Spinal cord (tissue), 9 donors: ENCODE measurements at regions not wholly inside any gene's neighbourhood (a gene's known extent, or its start where the extent isn't known, plus 50 kb on each side); places are given as distances from the start of the nearest gene placed in this dataset.

Experiments
- DNase-seq, 6 donors: peaks; one replicate each; pipeline versions ENCODE4 v3.0.0 to v3.0.0-alpha.2; 2013 to 2015; ENCODE audit warnings: low spot score in 6 of 6, low read depth in 4 of 6
- H3K27ac ChIP-seq: one replicate; pipeline ENCODE4 v1.5.1; 2013; ENCODE audit warnings: low read depth, low read length, control low read depth
- H3K27me3 ChIP-seq: one replicate; pipeline ENCODE4 v1.6.1; 2013; ENCODE audit warnings: low read length; ENCODE audit not compliant: control insufficient read depth, insufficient read depth
- H3K36me3 ChIP-seq: one replicate; pipeline ENCODE4 v1.6.1; 2013; ENCODE audit warnings: low read length; ENCODE audit not compliant: control insufficient read depth, insufficient read depth
- H3K4me1 ChIP-seq: one replicate; pipeline ENCODE4 v1.6.1; 2013; ENCODE audit warnings: low read length; ENCODE audit not compliant: control insufficient read depth, insufficient read depth
- H3K4me3 ChIP-seq: one replicate; pipeline ENCODE4 v1.5.1; 2013; ENCODE audit warnings: low read depth, low read length, control low read depth
- H3K9me3 ChIP-seq: one replicate; pipeline ENCODE4 v1.6.1; 2013; ENCODE audit warnings: low read length; ENCODE audit not compliant: control insufficient read depth, insufficient read depth
- WGBS: methylation state at CpG from one replicate; pipeline ENCODE4 v1.1.5; 2013; ENCODE audit warnings: missing lambda C conversion rate; ENCODE audit not compliant: insufficient coverage; 5-methylcytosine and 5-hydroxymethylcytosine counted together
- donor health status: healthy.

GRCh38 chr5:141779503-141779973 lies 97.5 kb upstream of the ARAP3 start:
- H3K4me1 ChIP-seq = peaks cover 49% of the 10 kb centered on the region
- no peak overlapping the region for H3K27ac ChIP-seq
- H3K36me3 ChIP-seq = no peaks in the 10 kb centered on the region
- H3K9me3 ChIP-seq = no peaks in the 10 kb centered on the region
- WGBS = 46% methylated on average over 4 of the region's 5 CpGs
- no peak for DNase-seq
- no peaks in the 10 kb centered on the region for H3K27me3 ChIP-seq
- H3K4me3 ChIP-seq = no peak overlapping the region

GRCh38 chr5:141778683-141779082 lies 96.7 kb upstream of the ARAP3 start:
- Histone ChIP-seq H3K36me3 (no peaks in the 10 kb centered on the region), H3K4me3 (no peak overlapping the region), H3K9me3 (no peaks in the 10 kb centered on the region), H3K27me3 (no peaks in the 10 kb centered on the region), H3K4me1 (peaks cover 42% of the 10 kb centered on the region), H3K27ac (no peak overlapping the region)
- 93% methylated on average over 3 of the region's 4 CpGs for WGBS
- no peak for DNase-seq

GRCh38 chr5:141778206-141778605 lies 96.2 kb upstream of the ARAP3 start:
- H3K4me1 ChIP-seq = peaks cover 37% of the 10 kb centered on the region
- no peaks in the 10 kb centered on the region for H3K27me3 ChIP-seq
- H3K9me3 ChIP-seq = no peaks in the 10 kb centered on the region
- WGBS = 24% methylated on average over 6 of the region's 11 CpGs
- H3K36me3 ChIP-seq = no peaks in the 10 kb centered on the region
- H3K27ac ChIP-seq = no peak overlapping the region
- DNase-seq = peak in 1 of 6 donors; percentile 78
- H3K4me3 ChIP-seq = no peak overlapping the region

- Histone ChIP-seq H3K27ac (no peak overlapping the region), H3K4me1 (peaks cover 32% of the 10 kb centered on the region), H3K9me3 (no peaks in the 10 kb centered on the region), H3K36me3 (no peaks in the 10 kb centered on the region), H3K27me3 (no peaks in the 10 kb centered on the region), H3K4me3 (no peak overlapping the region)
- DNase-seq = no peak
- WGBS = 65% methylated on average over 2 of the region's 2 CpGs
Measured at GRCh38 chr5:141777711-141778110, 95.7 kb upstream of the ARAP3 start.

- DNase-seq = no peak
- Histone ChIP-seq H3K27me3 (no peaks in the 10 kb centered on the region), H3K36me3 (no peaks in the 10 kb centered on the region), H3K4me1 (peaks cover 34% of the 10 kb centered on the region), H3K9me3 (no peaks in the 10 kb centered on the region), H3K4me3 (no peak overlapping the region), H3K27ac (no peak overlapping the region)
- whole genome bisulfite sequencing = 91% methylated on average over 2 of the region's 3 CpGs
Measured at GRCh38 chr5:141777130-141777529, 95.1 kb upstream of the ARAP3 start.

DNA sequence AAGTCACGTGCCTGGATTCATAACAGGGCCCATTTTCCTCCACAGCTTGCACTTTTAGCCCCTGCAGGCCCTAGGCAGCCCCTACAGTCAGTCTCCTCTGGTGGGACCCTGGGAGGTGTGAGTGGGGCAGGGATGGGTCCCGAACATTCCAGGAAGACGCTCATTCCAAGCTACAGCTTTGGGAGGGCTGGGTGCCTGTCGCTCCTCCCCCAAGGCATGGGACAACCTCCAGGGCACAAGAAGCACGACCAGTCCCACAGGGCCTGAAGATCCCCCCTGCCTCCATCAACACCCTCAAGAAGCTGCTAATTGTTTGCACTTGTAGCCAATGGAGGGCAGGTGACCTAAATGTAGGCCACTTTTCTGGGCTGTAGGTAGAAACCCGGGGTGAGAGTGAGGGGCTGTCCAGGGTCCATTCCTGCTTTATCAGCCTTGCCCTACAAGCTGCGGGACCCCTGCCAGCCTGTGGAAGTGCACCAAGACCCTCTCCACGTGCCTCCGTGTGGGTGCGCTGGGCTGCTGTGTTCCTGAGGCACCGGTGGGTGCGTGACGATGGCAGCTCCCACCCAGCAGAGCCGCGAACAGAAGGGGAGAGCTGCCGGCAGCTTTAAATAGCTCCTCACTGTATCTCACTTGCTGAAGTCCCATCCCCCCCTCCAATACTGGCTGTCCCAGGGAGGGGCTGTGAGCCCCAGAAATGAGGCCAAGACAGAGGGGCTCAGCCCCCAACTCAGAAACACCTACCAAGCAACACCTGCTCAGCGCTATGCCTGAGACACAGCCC lies 91.9 kb upstream of the ARAP3 start:
- Histone ChIP-seq H3K4me3 (no peak overlapping the region), H3K4me1 (peaks cover 25% of the 10 kb centered on the region), H3K27ac (no peak overlapping the region), H3K27me3 (no peaks in the 10 kb centered on the region), H3K9me3 (no peaks in the 10 kb centered on the region), H3K36me3 (no peaks in the 10 kb centered on the region)
- DNase-seq = peak in 1 of 6 donors; percentile 62
- 57% methylated on average over 13 of the region's 17 CpGs for WGBS

DNA sequence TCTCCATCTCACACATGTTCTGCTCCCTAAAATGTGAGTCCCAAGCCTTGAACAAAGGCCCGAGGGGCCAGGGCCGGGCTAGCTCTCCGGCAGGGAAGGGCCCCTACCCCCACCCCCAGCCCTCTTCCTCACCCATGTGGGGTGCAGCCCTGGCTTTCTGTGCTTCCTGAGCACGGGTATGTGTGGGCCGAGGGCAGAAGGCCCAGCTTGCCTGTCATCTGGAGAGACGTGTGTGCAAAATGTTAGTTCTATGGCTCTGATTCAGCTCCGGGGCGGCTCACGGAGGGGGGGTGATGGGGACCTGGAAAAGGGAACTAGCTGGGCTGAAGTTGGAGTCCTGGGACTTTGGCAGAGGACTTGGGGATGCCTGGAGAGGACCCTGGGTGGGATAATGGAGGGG lies 90.3 kb upstream of the ARAP3 start:
- Histone ChIP-seq H3K27ac (no peak overlapping the region), H3K9me3 (no peaks in the 10 kb centered on the region)

GRCh38 chr5:141771562-141771961 lies 89.5 kb upstream of the ARAP3 start:
- H3K9me3 ChIP-seq = no peaks in the 10 kb centered on the region
- peaks cover 13% of the 10 kb centered on the region for H3K4me1 ChIP-seq
- H3K4me3 ChIP-seq = no peak overlapping the region
- DNase-seq = no peak
- H3K36me3 ChIP-seq = peaks cover 7% of the 10 kb centered on the region
- no peak overlapping the region for H3K27ac ChIP-seq
- WGBS = 61% methylated on average over 3 of the region's 3 CpGs
- H3K27me3 ChIP-seq = no peaks in the 10 kb centered on the region

More for the DNA sequence above, 90.3 kb upstream of the ARAP3 start:
- H3K36me3 ChIP-seq = peaks cover 5% of the 10 kb centered on the region
- 60% methylated on average over 9 of the region's 9 CpGs for WGBS
- no peak overlapping the region for H3K4me3 ChIP-seq
- H3K4me1 ChIP-seq = peaks cover 13% of the 10 kb centered on the region
- H3K27me3 ChIP-seq = no peaks in the 10 kb centered on the region
- DNase-seq = no peak

DNA sequence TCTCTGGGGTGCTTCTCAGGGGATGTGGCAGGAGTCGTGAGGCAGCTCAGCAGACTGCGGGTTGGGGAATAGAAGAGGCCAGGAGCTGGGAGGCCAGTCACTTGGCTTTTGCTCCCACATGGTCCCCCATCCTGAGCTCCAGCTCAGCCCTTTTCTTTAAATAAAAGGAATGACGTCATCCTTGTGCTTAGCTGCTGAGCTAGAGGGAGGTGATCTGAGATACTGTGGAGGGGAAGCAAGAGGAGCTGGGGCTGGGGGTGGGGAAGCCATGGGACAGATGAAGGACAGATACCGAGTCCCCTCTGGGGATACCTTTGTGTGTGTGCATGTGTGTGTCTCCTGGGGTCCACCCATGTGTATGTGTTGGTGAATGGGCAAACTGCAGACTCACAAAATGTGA lies 89.0 kb upstream of the ARAP3 start:
- DNase-seq = peak in 1 of 6 donors; percentile 63
- Histone ChIP-seq H3K27ac (no peak overlapping the region), H3K4me1 (peaks cover 18% of the 10 kb centered on the region), H3K9me3 (no peaks in the 10 kb centered on the region), H3K4me3 (no peak overlapping the region), H3K27me3 (no peaks in the 10 kb centered on the region), H3K36me3 (peaks cover 7% of the 10 kb centered on the region)
- 31% methylated on average over 4 of the region's 4 CpGs for WGBS

- WGBS = 47% methylated on average over 3 of the region's 3 CpGs
- Histone ChIP-seq H3K36me3 (peaks cover 7% of the 10 kb centered on the region), H3K4me3 (no peak overlapping the region), H3K27ac (no peak overlapping the region), H3K4me1 (peaks cover 23% of the 10 kb centered on the region), H3K9me3 (no peaks in the 10 kb centered on the region), H3K27me3 (no peaks in the 10 kb centered on the region)
- DNase-seq = no peak
Measured at GRCh38 chr5:141769671-141770070, 87.6 kb upstream of the ARAP3 start.
